ENCODE measurements at regions not wholly inside any gene's neighbourhood (a gene's known extent, or its start where the extent isn't known, plus 50 kb on each side); places are given as distances from the start of the nearest gene placed in this dataset.
A peak's percentile ranks its signal among the peaks of the same experiment; 100 is the strongest.

DNA sequence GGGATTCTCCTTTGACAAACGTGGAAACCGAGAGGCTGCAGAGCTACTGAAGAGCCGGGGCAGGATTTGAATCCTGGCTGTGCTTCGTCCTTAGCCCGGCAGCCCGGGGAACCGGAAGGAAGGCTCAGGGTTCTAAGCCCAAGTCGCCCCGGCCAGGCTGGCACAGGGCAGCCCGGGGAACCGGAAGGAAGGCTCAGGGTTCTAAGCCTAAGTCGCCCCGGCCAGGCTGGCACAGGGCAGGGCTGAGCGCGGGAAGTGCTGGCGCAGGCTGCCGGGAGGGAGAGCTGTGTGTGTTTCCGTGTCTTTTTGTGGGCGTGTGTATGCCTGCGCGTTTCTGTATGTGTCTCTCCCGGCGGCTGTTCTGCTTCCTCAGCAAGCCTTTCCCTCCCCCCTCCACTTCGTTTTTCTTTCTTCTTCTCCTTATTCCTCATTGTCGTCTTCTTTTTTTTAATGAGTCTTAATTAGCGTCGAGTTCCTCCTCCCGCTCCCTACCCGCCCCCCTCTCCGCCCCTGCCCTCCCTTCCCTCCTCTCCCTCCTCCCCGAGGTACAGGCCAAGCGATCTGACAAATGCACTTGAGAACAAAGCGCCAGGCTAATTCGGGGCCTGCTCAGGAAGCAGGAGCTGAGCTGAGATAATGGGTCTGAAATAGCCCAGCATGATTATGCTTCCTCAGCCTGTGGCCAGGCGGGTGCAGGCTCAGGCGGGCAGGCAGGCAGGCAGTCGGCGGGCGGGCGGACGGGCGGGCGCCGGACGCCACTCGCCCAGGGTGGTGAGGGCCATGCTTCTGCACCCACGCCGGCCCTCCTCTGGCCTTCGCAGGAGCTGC is 65.9 kb downstream of the EFNB1 start:
- peak; percentile 36 for DNase-seq (ENCODE audit: low spot score)

GRCh38 chrX:68894142-68894512 is 65.3 kb downstream of the EFNB1 start:
- DNase-seq (ENCODE audit: low spot score), result peak; percentile 5

DNA sequence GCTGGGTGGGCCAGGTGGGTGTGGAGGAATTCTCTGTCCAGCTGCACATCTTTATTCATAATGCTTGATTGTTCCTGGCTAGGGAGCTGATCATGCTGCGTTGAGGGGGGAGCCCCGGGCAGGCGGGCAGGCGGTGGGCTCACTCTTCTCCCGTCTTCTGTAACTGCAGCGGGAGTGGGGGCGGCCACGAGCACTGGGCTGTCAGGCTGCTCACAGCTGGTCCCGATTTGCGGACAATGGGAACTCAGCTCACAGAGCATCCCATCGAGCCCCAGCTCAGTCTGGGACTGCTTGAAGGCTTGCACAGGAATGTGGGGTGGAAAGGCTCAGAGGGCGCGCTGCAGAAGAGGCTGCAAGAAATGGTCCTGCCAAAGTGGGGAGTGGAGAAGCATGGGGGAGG is 63.8 kb downstream of the EFNB1 start:
- DNase-seq (ENCODE audit: low spot score), result no peak

DNA sequence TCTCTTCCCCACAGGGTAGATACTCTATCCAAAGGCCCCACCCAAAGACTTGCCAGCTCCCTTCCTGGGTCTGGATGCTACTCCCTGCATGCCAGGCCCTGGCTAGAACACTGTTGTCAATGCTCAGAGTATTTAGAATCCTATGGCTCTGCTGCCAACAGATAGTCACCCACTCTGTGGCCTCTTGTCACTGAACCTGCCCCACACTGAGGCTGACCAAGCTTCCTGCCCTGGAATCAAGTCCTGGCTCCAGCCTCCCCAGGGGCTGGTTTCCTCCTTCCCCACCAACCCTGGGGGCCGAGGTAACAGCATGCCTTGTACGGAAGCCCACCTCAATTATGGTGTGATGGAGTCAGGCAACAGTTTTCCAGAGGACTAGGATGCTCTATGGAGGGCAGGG is 63.3 kb downstream of the EFNB1 start:
- no peak for DNase-seq (ENCODE audit: low spot score)
